Kidney (tissue), 13 donors: ENCODE measurements at regions not wholly inside any gene's neighbourhood (a gene's known extent, or its start where the extent isn't known, plus 50 kb on each side); places are given as distances from the start of the nearest gene placed in this dataset.

ENCODE experiments used
- DNase-seq, 5 donors: peaks; one replicate each; pipeline ENCODE4 v3.0.0-alpha.2; 2013 to 2020
- FAIRE-seq: peaks from 2 replicates; lab custom pipeline; 2012; peaks lifted over from hg19 to GRCh38; lab: Jason Lieb, UNC
- H3K27ac ChIP-seq, 2 donors: one replicate each; pipeline ENCODE4 v1.7.0; 2013; ENCODE audit warnings: low read depth in 2 of 2, low read length in 2 of 2, inconsistent platforms in 1 of 2
- H3K27me3 ChIP-seq: one replicate; pipeline ENCODE4 v1.7.1; 2013; ENCODE audit warnings: low read length, inconsistent platforms; ENCODE audit not compliant: control insufficient read depth, insufficient read depth
- H3K36me3 ChIP-seq, 3 donors: one replicate each; pipeline versions ENCODE4 v1.7.0 to v1.7.1; 2013; ENCODE audit warnings: low read length in 3 of 3, control low read depth in 1 of 3, inconsistent platforms in 1 of 3; ENCODE audit not compliant: insufficient read depth in 3 of 3, control insufficient read depth in 2 of 3
- H3K4me1 ChIP-seq, 3 donors: one replicate each; pipeline versions ENCODE4 v1.7.0 to v1.7.1; 2013; ENCODE audit warnings: low read length in 3 of 3, inconsistent platforms in 1 of 3, low read depth in 1 of 3; ENCODE audit not compliant: control insufficient read depth in 2 of 3, insufficient read depth in 2 of 3
- H3K4me3 ChIP-seq, 3 donors: one replicate each; pipeline versions ENCODE4 v1.7.0 to v1.8.1; 2013; ENCODE audit warnings: low read length in 3 of 3, control low read depth in 1 of 3, inconsistent platforms in 1 of 3
- H3K9ac ChIP-seq, 3 donors: one replicate each; pipeline versions ENCODE4 v1.7.0 to v1.7.1; 2013; ENCODE audit warnings: low read length in 3 of 3, control low read depth in 1 of 3, inconsistent platforms in 1 of 3
- H3K9me3 ChIP-seq, 3 donors: one replicate each; pipeline versions ENCODE4 v1.7.0 to v1.7.1; 2013; ENCODE audit warnings: low read length in 3 of 3, control low read depth in 1 of 3, inconsistent platforms in 1 of 3; ENCODE audit not compliant: control insufficient read depth in 2 of 3, insufficient read depth in 1 of 3
- CTCF ChIP-seq: IDR thresholded peaks from 3 replicates; pipeline ENCODE4 v1.5.1; 2012; ENCODE audit warnings: mild to moderate bottlenecking, moderate library complexity, borderline replicate concordance; ENCODE audit not compliant: insufficient read depth; ENCODE audit errors: extremely low read depth
- intact Hi-C: fragments of 100-400 bp; cut with DNase I; formaldehyde crosslinking; loops from one replicate; pipeline ENCODE4 v1.11.1; 2022
- donor health status: control.
- donor health status: control.
- donor health status: control.
- donor health status: control.
- donor health status: control.
- donor health status: DM: yes; HTN: yes; CAD: no.
- donor health status: Normal renal cell carcinoma (clear cell type).

- TF ChIP-seq CTCF: no peak
- Histone ChIP-seq H3K27me3 (no peaks in the 10 kb centered on the region), H3K4me1 (no peaks in the 10 kb centered on the region), H3K9ac (no peak overlapping the region), H3K4me3 (no peak overlapping the region), H3K9me3 (no peaks in the 10 kb centered on the region), H3K27ac (no peak overlapping the region), H3K36me3 (no peaks in the 10 kb centered on the region)
- FAIRE-seq: no peak
- peak in 2 of 5 donors; percentile 3 to 20 for DNase-seq
- intact Hi-C loops: no loop called here
These were observed 772.7 kb downstream of the SEMA5A start for GRCh38 chr5:8773046-8773615.

GRCh38 chr5:8784692-8785091 lies 761.2 kb downstream of the SEMA5A start:
- Histone ChIP-seq H3K36me3 (no peaks in the 10 kb centered on the region), H3K9ac (no peak overlapping the region), H3K4me1 (no peaks in the 10 kb centered on the region), H3K9me3 (no peaks in the 10 kb centered on the region), H3K4me3 (no peak overlapping the region), H3K27ac (no peak overlapping the region), H3K27me3 (no peaks in the 10 kb centered on the region)
- intact Hi-C loops: no loop called here
- FAIRE-seq: no peak
- no peak for TF ChIP-seq CTCF
- DNase-seq: no peak

GRCh38 chr5:8788246-8788645 lies 757.6 kb downstream of the SEMA5A start:
- H3K4me3 ChIP-seq: no peak overlapping the region
- no peak for TF ChIP-seq CTCF
- DNase-seq (no peak), FAIRE-seq (no peak)
- intact Hi-C loops: no loop called here
- no peak overlapping the region for H3K9ac ChIP-seq
- no peaks in the 10 kb centered on the region for H3K36me3 ChIP-seq
- no peak overlapping the region for H3K27ac ChIP-seq
- no peaks in the 10 kb centered on the region for H3K9me3 ChIP-seq
- H3K4me1 ChIP-seq: no peaks in the 10 kb centered on the region
- no peaks in the 10 kb centered on the region for H3K27me3 ChIP-seq

GRCh38 chr5:8805653-8806052 lies 740.2 kb downstream of the SEMA5A start:
- Histone ChIP-seq H3K9ac (no peak overlapping the region), H3K9me3 (peaks cover 0 to 19% (median 0%) of the 10 kb centered on the region in 3 donors), H3K36me3 (no peaks in the 10 kb centered on the region), H3K4me3 (no peak overlapping the region), H3K27ac (no peak overlapping the region), H3K27me3 (no peaks in the 10 kb centered on the region), H3K4me1 (no peaks in the 10 kb centered on the region)
- DNase-seq (no peak), FAIRE-seq (no peak)
- intact Hi-C loops: no loop called here
- no peak for TF ChIP-seq CTCF
